NAMALWA (cell line): ENCODE measurements at regions not wholly inside any gene's neighbourhood (a gene's known extent, or its start where the extent isn't known, plus 50 kb on each side); places are given as distances from the start of the nearest gene placed in this dataset.

Source experiments
- DNase-seq: peaks from one replicate; pipeline ENCODE4 v3.0.0-alpha.2; 2015; ENCODE audit warnings: low spot score

DNA sequence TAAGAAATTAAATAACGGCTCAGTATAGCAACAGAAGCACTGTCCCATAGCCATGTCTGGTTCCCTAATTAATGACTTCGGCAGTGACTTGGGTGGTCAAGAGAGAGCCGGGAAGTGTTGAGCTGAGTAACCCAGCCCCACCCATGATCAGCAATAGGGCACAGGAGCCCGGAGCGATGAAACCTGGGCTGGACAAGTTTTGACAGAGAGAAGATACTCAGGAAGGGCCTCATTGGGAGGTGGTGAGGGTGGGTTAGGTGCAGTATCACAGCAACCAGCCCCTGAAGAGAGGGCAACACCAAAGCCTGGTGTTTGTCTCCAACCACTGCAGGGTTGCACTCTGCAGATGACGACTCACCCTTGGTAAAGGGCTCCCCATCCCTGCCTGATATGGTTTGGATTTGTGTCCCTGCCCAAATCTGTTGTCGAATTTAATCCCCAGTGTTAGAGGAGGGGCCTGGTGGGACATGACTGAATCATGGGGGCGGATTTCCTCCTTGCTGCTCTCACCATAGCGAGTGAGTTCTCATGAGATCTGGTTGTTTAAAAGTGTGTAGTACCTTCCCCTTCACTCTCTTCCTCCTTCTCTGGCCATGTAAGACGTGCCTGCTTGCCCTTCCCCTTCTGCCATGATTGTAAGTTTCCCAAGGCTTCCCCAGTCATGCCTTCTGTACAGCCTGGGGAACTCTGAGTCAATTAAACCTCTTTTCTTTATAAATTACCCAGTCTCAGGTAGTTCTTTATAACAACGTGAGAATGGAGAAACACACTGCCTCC, 124.9 kb upstream of the MED13L start:
- no peak for DNase-seq

DNA sequence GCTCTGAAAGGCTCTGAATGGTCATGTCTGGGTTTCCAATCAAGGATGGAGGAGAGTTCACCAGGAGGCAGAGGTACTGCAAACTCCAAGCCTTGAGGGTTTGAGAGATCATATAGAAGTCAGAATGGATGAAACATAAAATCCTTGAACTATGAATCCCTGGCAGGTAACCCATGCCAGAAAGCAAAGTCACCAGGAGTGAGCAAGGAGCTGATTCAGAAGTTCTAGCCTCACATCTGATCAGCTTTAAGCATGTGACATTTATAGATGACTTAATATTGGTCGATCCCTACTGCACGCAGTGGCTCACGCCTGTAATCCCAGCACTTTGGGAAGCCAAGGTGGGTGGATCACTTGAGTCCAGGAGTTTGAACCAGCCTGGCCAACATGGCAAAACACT, 126.1 kb upstream of the MED13L start:
- no peak for DNase-seq

DNA sequence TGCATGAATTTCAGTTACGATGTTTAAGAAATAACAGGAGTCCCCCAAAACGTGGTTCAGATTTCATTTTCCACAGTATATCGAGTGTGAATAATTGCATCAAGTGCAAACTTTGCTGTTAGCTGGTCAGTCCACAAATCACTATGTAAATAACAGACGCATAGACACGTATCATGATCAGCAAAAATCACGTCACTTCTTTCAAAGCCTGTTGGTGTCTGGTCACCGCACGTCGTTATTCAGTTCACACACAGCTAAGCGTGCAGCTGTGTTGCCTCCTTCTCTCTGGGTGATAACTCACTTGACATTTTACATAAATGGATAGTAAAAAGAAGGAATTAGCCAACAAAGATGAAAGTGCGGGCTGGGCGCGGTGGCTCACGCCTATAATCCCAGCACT, 126.8 kb upstream of the MED13L start:
- DNase-seq: no peak

DNA sequence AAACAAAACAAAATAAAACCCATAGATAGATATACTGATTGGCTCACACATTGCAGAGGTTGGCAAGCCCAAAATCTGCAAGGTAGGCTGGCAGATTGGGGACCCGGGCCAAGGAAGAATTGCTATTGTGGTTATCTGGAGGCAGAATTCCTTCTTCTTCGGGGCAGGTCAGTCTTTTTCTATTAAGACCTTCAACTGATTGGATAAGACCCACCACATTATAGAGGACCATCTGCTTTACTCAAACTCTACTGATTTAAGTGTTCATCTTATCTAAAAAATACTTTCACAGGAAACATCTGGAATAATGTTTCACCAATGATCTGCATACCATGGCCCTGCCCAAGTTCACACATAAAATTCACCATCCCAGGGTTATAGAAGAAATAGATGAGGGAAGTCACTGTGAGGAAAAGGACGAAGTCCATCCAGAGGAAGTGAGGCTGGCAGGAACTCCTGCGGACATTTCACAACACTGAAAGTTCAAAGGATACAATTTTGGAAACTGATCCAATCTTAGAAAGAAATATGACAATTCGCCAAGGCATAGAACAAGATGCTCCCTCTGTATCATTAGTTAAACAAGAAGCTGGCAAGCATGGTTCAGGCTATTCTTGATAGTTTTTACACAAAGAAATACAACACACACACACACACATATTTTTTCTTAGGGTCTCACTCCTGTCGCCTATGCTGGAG, 127.6 kb upstream of the MED13L start:
- no peak for DNase-seq

DNA sequence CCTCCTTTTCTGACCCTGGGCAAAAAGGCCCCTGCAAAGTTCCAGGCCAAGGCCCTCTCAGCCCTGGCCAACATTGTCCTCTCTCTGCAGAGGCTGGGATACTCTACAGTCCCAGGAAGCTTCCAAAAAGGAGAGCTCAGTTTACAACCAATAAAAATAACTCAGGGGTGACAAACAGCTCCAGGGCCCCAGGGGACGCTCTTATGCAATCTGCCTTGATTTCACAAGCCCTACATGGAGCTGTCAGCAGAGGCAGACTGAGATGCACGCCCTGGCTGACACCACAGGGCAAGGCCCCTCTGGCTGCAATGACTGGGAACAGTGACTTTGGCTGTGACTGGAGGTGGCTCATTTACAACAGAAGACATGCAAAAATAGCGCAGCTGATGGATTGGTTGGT, 129.0 kb upstream of the MED13L start:
- DNase-seq: no peak

DNA sequence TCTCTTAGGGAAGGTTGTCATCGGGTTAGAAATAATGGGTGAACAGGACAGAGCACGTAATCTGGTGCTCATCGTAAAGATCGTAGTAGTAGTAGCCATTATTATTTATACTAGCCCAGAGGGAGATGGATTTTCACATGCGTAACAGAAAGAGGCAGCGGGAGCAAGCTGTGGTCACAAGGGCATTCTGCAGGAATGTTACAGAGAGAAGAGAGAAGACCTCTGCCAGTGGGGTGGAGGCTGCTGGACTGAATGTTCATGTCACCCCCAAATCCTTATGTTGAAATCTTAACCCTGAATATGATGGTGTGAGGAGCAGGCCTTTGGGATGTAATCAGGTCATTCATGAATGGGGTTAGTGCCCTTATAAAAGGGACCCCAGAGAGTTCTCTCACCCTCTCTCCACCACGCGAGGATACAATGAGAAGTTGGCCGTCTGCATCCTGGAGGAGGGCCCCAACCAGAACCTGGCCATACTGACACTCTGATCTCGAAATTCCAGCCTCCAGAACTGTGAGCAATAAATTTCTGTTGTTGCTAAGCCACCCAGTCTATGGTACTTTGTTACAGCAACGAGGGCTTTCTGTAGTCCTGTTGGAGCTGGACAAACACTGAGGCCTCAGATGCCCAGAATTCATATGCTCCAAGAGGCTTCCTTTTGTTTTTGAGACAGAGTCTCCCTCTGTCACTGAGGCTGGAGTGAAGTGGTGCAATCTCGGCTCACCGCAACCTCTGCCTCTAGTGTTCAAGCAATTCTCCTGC, 131.2 kb upstream of the MED13L start:
- no peak for DNase-seq

DNA sequence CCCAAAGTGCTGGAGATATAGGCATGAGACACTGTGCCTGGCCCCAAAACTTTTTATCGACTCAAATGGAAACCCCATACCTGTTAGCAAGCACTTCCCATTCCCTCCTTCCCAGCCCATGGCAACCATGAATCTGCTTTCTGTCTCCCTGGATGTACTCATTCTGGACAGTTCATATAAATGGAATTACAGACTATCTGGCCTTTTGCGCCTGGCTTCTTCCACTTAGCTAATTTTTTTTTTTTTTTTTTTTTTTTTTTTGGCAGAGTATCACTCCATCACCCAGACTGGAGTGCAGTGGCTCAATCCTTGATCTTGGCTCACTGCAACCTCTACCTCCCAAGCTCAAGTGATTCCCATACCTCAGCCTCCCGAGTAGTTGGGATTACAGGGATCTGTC, 134.5 kb upstream of the MED13L start:
- no peak for DNase-seq

DNA sequence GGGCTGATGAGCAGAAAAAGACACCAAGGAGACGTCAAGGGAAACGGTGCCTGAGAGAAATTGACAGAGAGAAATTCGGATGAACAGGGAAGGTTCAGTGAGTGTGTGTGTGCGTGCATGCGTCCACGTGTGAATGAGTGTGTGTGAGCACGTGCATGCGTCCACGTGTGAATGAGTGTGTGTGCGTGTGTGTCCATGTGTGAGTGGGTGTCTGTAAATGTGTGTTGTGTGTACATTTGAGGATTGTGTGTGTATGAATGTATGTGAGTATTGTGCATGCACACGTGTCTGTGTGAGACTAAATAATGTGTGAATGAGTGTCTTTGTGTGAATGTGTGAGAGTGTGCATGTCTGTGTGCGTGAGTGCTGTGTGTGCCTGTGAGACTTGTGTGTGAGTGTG, 137.4 kb upstream of the MED13L start:
- no peak for DNase-seq

DNA sequence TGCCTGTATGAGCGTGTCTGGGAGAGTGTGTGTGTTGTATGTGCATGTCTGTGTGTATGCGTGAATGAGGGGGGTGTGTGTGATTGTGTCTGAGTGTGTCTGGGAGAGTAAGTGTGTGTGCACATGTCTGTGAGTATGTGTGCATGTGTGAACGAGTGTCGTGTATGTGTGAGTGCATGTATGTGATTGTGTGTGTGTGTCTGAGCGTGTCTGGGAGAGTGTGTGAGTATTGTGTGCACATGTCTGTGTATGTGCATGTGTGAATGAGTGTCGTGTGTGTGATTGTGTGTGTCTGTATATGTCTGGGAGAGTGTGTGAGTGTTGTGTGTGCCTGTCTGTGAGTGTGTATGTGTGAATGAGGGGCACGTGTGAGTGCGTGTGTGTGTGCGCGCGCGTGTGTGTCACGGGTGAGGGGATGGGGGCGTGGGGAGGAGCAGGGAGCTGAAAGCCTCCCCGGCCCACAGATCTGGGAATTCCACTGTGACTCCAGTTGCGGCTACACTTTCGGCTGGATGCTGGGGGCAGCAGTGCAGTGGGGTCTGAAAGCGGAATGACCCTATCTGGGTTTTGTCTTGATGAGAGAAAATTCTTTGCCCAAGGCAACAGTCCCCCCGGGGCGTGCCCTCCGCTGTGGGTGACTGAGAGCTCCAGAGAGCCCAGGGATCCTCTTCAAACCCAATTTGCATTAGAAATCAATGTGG, 138.1 kb upstream of the MED13L start:
- no peak for DNase-seq

DNA sequence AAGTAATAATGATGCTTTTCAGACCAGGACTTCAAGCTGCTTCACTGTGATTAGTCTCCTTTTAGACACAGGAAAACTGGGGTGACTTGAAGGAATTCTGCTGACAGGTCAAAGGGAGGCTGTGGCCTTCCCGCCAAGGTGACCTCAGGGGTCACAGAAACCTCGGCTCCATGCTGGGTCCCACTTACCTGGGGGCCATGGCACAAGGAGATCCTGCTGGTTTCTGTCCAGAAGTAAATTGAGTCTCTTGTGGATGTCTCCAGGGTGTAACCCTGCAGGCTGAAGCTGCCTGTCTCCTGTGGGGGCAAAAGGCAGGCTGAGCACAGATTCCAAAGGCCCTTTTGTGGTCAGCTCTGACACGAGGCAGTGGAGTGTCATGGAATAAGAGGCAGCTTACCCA, 138.7 kb upstream of the MED13L start:
- DNase-seq: no peak

DNA sequence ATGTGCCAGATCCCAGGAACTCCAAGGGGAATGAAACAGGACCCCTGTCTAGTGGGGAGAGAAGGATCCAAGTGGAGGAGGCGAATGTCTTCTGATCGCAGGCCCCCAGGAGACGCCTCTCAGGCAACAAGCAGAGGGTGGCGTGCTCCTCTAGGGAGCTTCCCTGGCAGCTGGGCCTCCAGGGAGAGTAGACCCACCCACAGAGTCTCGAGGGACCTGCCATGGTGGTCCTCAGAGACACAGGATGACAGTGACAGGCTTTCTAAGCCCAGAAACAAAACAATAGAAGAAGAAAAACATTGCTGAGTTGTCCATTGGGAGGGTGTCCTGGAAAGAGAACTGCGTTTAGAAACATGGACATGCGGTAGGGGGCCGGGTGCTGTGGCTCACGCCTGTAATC, 140.6 kb upstream of the MAP1LC3B2 start:
- DNase-seq: no peak

DNA sequence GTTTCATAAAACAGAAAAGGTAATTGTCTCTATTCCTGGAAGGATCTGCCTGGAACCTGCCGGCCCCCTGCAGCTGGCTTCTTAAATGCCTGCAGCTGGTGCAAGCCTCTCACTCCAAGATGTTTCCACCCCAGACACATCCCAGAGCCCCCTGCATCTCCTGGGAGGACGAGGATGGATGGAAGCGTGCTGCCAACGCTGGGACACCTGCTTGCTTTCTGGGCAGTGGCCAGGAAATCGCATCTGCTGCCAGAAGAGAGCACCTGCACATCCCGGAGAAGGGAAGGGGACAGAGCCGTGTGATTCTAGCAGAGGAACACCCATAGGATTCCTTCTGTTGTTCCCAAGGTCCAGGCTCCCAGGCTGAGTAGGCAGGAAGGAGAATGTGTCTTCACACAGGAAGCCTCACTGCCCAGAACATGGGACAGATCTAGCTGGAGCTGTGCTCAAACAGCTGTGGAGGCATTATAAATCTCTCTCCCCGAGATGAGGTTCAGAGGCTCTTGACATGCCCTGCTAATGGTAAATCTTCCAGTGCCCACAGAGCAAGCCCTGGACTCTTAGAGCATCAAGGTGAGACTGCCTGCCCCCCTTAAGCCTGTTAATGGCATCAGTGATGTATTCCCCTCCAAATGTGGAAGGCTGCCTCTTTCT, 138.8 kb upstream of the MAP1LC3B2 start:
- DNase-seq: no peak

DNA sequence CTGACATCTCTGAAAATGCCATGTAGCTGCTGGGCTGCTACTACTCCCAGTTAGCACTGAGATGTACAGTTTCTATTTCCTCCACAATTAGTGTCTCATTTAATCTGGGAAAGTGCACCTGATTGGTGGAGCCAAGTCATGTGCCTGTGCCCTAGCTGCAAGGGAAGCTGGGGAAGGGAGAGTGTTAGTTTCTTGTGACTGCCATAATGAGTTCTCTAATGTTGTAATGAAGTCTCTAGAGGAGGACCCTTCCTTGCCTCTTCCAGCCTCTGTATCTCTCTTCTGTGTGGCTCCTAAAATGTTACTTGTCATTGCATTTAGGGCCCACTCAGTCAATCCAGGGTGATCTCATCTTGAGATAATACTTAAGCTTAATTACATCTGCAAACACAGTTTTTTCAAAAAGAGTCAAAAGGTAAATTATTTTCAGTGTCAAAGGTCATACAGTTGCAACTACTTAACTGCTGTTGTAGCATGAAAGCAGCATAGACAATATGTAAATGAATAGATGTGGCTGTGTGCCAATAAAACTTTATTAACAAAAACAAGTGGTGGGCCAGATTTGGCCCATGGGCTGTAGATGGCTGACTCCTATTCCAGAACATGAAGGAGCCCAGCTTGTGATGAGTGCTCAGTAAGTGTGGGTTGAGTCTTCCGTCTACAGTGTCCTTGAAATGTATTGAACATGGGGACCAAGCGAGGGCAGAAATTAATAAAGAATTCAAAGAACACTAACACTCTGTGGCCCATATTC, 137.2 kb upstream of the MAP1LC3B2 start:
- DNase-seq: no peak

DNA sequence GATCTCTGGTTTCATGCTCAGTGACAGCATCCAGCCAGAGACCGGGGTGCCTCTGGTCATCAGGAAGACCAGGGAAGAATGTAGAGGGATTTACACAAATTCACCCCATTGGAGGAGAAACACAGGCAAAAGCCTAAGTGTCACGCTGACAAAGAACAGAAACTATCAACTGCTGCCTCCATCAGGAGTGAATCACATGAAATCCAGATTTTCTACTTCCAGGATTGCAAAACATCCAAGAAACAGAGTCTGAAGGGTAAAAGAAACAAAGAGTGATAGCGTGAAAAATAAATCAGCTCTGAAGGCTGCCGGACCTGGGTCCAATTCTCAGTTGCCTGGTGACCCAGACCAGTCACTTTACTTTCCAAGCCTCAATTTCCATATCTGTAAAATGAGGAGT, 136.1 kb upstream of the MAP1LC3B2 start:
- DNase-seq: no peak

DNA sequence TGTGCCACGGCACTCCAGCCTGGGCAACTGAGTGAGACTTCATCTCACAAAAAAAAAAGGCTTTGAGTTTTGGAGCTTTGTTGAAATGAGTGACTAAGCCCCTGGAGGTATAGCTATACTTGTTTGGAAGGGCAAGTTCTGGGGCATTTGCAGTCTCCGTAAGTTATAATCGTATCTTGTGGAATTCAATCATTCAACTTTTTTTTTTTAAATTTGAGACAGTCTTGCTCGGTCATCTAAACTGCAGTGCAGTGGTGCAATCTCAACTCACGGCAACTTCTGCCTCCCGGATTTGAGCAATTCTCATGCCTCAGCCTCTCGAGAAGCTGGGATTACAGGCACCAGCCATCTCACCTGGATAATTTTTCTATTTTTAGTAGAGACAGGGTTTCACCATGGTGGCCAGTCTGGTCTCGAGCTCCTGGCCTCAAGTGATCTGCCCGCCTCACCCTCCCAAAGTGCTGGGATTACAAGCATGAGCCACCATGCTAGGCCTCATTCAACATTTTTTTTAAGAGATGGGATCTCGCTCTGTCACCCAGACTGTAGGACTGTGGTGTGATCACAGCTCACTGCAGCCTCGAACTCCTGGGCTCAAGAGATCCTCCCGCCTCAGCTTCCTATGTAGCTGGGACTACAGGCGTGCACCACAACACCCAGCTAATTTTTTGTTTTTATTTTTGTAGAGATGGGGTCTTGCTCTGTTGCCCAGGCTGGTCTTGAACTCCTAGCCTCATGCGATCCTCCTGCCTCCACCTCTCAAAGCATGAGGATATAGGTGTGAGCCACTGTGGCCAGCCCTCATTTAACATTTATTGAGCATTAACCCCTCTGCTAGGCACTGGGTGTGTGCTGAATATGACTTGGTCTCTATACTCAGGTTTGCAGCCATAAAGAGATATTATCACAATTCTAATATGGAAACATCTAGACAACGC, 133.7 kb upstream of the MAP1LC3B2 start:
- DNase-seq: no peak

DNA sequence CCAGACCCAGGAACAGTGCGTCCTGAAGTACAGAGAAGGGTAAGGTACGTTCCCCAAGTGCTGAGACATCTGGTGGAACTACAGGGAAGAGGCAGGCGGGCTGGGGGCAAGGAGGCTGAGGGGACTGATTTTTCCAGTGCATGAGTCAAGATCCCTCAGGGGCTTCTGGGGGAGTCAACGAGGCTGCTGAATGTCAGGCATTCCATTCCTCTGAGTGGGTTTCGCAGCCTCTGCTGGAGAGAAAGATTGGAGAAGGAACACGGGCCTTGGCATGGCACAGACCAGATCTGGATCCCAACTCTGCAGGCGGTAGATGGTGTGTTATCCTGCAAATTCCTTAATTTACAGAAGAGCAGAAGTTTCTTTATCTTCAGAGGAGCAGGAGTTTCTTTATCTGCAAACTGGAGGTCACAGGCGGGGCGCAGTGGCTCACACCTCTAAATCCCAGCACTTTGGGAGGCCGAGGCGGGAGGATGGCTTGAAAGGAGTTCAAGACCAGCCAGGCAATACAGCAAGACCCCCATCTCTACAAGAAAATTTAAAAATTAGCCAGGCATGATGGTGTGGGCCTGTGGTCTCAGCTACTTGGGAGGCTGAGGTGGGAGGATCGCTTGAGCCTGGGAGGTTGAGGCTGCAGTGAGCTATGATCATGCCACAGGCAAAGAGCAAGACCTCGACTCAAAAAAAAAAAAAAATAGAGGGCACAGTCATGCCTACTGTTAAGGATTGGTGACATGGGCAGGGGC, 132.6 kb upstream of the MAP1LC3B2 start:
- DNase-seq: no peak

DNA sequence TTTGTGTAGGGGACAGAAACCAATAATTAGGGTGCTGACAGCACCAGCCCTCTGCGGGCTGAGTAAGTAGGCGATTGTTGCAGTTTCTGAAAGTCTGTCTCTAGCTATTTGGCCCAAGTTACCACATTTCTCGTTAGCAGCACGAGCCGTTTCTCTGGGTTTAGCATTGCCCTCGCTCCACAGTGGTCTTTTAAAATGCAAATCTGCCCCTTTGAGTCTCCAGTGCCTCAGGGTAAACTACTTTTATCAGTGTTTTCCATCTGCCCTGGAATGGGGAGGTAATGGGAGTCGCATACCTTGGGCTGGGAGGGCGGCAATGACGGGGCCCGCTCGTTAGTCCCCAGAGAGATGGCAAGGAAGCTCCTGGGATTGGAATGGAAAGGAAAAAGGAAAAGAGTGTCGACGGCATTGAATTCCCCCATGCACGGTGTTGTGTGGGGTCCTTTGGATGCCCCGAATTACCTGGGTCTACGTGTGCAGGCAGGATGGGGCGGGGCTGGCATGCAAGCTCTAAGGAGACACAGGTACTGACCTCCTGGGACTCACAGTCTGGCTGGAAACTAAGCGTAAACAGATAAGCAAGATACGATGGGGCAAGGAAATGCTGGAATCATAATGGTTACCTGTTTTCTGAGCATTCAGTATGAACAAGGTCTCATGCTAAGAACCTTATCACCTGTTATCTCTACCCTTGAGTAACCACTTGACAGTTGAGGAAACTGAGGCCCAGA, 131.8 kb upstream of the MAP1LC3B2 start:
- DNase-seq: no peak

DNA sequence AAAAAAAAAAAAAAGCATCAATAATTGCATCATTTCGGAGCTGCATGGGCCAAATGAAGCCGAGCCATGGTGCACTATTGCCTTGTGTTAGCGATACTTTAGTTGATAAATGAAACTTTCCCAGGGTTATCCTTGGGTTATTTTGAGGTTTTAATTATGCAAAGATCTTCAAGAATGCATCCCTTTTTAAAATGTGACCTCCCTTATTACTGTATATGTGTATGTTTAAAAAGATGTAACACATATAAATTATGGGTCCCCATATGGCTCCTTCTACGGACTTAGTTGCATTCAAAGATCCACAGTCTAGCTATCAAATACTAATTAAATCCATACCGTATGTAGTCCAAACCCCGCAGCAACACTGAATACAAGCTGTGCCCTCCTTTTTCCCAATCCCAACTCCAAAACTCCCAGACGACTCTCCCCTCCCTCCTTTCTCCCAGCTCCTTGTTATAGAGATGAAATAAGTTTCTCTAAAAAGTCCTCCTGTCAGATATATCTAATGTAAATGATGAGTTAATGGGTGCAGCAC, 129.3 kb upstream of the MAP1LC3B2 start:
- DNase-seq: no peak
